Uterus (tissue), 3 donors: ENCODE measurements at regions not wholly inside any gene's neighbourhood (a gene's known extent, or its start where the extent isn't known, plus 50 kb on each side); places are given as distances from the start of the nearest gene placed in this dataset.
"Not testable (repeated sequence)": the region's sequence is repeated elsewhere in the genome, so short reads cannot be mapped to it uniquely, and the experiment has no call there.

Source experiments
- DNase-seq, 2 donors: peaks; one replicate each; pipeline ENCODE4 v3.0.0-alpha.2; 2019 to 2020
- H3K27ac ChIP-seq, 2 donors: fragments of 200-600 bp; sonication (generic); 1 replicate in 1 of 2; 2 replicates in 1 of 2; pipeline ENCODE4 v1.5.1; 2016 to 2018
- H3K27me3 ChIP-seq, 2 donors: fragments of 200-600 bp; sonication (generic); one replicate each; pipeline ENCODE4 v1.5.1; 2018 to 2019; ENCODE audit warnings: control low read depth in 1 of 2
- H3K36me3 ChIP-seq, 2 donors: fragments of 200-600 bp; sonication (generic); one replicate each; pipeline ENCODE4 v1.5.1; 2019; ENCODE audit warnings: control low read depth in 1 of 2
- H3K4me1 ChIP-seq, 2 donors: fragments of 200-600 bp; sonication (generic); one replicate each; pipeline ENCODE4 v1.5.1; 2018 to 2019; ENCODE audit warnings: control low read depth in 1 of 2
- H3K4me3 ChIP-seq, 2 donors: fragments of 200-600 bp; sonication (generic); 1 replicate in 1 of 2; 2 replicates in 1 of 2; pipeline ENCODE4 v1.5.1; 2018 to 2019; ENCODE audit warnings: mild to moderate bottlenecking in 1 of 2
- H3K9me3 ChIP-seq, 2 donors: fragments of 200-600 bp; sonication (generic); one replicate each; pipeline ENCODE4 v1.5.1; 2019; ENCODE audit warnings: control low read depth in 1 of 2
- POLR2A ChIP-seq, 2 donors: fragments of 450-650 bp; IDR thresholded peaks; one replicate each; pipeline ENCODE4 v1.6.1; 2016; ENCODE audit warnings: antibody characterized with exemption in 2 of 2, mild to moderate bottlenecking in 1 of 2, moderate library complexity in 1 of 2
- intact Hi-C: fragments of 100-400 bp; cut with DNase I; formaldehyde crosslinking; loops from one replicate; pipeline ENCODE4 v1.15.1; 2023; ENCODE audit warnings: low total_unique reads
- TF ChIP-seq, protein P1 (sequence below), 4 experiments: fragments of 200-600 bp in 2 of 4; fragments of 450-650 bp in 2 of 4; sonication (generic) in 2 of 4; IDR thresholded peaks; one replicate each; pipeline ENCODE4 v1.5.1; 2016 to 2019; ENCODE audit warnings: antibody characterized with exemption in 4 of 4, mild to moderate bottlenecking in 2 of 4, moderate library complexity in 1 of 4
- donor health status: DM: yes; HTN: yes; CAD: no.

DNA sequence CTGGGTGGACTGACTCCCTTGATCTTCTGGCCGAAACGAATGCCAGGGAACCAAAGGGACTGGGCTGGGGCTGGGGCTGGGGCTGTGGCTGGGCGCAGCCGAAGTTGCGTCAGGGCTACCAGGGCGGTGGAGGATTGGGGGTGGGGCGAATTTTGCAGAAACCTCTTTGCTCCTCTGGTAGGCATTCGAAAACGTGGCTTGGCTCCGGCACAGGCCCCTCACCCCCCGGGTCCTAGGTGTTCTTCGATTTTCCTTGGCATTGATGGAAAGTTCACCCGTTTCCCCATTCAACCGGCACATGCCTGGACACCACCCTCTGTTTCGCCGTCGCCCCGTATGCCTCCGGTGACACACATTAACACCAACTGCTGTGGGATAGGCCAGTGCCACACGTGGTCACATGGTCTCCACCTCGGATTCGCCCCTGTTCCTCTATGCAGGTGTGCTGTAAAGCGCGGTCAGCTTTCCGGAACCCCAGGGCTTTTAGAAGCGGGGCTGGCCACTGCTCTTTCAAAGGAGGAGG lies 477.1 kb downstream of the SPATA31A7 start:
- no peaks in the 10 kb centered on the region for H3K4me1 ChIP-seq
- peak; percentile 5 to 7 for DNase-seq
- intact Hi-C loops: no loop called here
- no peaks in the 10 kb centered on the region for H3K9me3 ChIP-seq
- H3K27me3 ChIP-seq: no peaks in the 10 kb centered on the region
- TF ChIP-seq, protein P1, sequence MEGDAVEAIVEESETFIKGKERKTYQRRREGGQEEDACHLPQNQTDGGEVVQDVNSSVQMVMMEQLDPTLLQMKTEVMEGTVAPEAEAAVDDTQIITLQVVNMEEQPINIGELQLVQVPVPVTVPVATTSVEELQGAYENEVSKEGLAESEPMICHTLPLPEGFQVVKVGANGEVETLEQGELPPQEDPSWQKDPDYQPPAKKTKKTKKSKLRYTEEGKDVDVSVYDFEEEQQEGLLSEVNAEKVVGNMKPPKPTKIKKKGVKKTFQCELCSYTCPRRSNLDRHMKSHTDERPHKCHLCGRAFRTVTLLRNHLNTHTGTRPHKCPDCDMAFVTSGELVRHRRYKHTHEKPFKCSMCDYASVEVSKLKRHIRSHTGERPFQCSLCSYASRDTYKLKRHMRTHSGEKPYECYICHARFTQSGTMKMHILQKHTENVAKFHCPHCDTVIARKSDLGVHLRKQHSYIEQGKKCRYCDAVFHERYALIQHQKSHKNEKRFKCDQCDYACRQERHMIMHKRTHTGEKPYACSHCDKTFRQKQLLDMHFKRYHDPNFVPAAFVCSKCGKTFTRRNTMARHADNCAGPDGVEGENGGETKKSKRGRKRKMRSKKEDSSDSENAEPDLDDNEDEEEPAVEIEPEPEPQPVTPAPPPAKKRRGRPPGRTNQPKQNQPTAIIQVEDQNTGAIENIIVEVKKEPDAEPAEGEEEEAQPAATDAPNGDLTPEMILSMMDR (IDR thresholded peaks at IDR 0.05): no peak
- no peak for TF ChIP-seq POLR2A (IDR thresholded peaks at IDR 0.05)
- no peak overlapping the region for H3K27ac ChIP-seq
- H3K36me3 ChIP-seq: no peaks in the 10 kb centered on the region
- H3K4me3 ChIP-seq: no peak overlapping the region

DNA sequence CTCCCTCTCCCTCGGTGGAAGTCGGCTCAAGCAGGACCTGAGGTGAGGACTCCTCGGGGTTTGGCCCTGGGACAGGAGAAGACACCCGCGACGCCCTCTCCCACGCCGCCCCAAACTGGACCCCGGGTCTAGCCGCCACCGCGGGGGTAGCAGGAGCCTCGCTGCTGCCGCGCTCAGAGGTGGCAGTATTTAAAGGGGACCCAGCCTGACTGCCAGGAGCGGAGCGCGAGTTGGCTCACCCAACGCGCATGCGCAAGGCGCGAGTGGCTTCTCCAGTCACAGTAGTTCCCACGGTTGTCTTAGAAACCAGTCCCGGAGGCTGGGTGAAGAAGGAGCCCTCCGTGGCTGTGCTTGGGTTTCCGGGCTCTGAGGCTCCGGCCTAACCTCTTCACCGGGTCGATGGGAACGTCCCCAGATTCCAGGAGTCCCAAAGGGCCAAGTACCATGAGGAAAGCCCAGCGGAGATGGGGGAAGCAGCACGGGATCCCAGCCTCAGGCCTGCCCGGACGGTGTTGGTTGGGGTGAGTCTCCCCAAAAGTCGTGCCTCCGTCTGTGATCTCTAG lies 477.8 kb downstream of the SPATA31A7 start:
- intact Hi-C loops: no loop called here
- peak in 1 of 2 donors; percentile 7 for DNase-seq
- Histone ChIP-seq H3K36me3 (no peaks in the 10 kb centered on the region), H3K4me1 (no peaks in the 10 kb centered on the region), H3K9me3 (no peaks in the 10 kb centered on the region), H3K4me3 (no peak overlapping the region), H3K27ac (no peak overlapping the region), H3K27me3 (no peaks in the 10 kb centered on the region)
- TF ChIP-seq POLR2A (IDR thresholded peaks at IDR 0.05): no peak
- TF ChIP-seq, protein P1 (IDR thresholded peaks at IDR 0.05): no peak

DNA sequence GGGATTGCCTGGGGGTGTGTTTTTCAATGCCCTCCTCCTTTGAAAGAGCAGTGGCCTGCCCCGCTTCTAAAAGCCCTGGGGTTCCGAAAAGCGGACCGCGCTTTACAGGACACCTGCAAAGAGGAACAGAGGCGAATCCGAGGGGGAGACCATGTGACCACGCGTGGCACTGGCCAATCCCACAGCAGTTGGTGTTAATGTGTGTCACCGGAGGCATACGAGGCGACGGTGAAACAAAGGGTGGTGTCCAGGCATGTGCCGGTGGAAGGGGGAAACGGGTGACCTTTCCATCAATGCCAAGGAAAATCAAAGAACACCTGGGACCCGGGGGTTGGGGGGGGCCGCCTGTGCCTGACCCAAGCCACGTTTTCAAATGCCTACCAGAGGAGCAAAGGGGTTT lies 478.4 kb downstream of the SPATA31A7 start:
- H3K36me3 ChIP-seq: not testable (repeated sequence)

DNA sequence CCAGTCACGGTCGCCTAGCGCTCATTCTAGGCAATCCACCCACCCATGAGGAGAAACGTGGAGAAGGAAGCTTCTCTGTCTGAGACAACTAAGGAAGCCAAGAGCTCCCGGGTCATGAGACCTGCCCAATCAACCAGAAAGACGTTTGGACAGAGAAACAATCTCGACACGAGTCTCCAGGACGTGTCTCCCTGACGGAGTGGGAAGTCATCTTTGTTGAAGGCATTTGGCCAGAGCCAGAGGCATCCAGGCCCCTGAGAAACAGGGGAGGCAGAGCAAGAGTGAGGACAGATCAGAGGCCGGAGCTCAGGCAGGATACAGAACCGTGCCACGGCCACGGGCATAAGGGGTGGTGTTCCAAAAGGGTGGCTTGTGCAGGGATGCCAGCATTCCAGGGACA lies 479.0 kb downstream of the SPATA31A7 start:
- Histone ChIP-seq H3K4me1 (no peaks in the 10 kb centered on the region), H3K36me3 (no peaks in the 10 kb centered on the region), H3K27ac (no peak overlapping the region), H3K27me3 (no peaks in the 10 kb centered on the region), H3K4me3 (no peak overlapping the region), H3K9me3 (no peaks in the 10 kb centered on the region)
- intact Hi-C loops: no loop called here
- TF ChIP-seq POLR2A (IDR thresholded peaks at IDR 0.05): no peak
- TF ChIP-seq, protein P1 (IDR thresholded peaks at IDR 0.05): no peak
- peak in 1 of 2 donors; percentile 1 for DNase-seq

More for the DNA sequence above, 478.4 kb downstream of the SPATA31A7 start:
- H3K9me3 ChIP-seq, H3K4me1 ChIP-seq, H3K27ac ChIP-seq, H3K4me3 ChIP-seq, H3K27me3 ChIP-seq, intact Hi-C loops: not testable (repeated sequence)
- DNase-seq: peak in 1 of 2 donors; percentile 0

DNA sequence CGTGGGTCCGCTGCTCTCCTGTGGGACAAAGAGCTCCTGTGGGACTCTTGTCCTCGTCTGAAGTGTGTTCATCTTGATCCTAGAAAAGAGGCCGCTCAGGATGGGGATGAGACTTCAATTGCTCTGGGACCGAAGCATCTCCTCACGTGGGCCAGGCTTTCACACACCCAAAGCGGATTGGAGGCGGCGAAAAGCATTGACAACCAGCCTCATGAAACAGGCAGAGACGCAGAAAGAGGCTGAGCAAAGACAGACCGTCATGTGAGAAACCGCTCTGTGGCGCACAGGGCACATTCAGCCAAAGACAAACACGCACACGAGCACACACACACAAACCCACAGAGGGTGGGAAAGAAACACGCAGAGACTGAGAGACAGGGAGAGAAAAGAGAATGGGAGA lies 479.5 kb downstream of the SPATA31A7 start:
- H3K27ac ChIP-seq: no peak overlapping the region
- H3K4me3 ChIP-seq: no peak overlapping the region
- no peaks in the 10 kb centered on the region for H3K27me3 ChIP-seq
- intact Hi-C loops: no loop called here
- H3K9me3 ChIP-seq: no peaks in the 10 kb centered on the region
- no peaks in the 10 kb centered on the region for H3K36me3 ChIP-seq
- no peaks in the 10 kb centered on the region for H3K4me1 ChIP-seq
- no peak for TF ChIP-seq POLR2A (IDR thresholded peaks at IDR 0.05)
- TF ChIP-seq, protein P1 (IDR thresholded peaks at IDR 0.05): no peak
- no peak for DNase-seq

DNA sequence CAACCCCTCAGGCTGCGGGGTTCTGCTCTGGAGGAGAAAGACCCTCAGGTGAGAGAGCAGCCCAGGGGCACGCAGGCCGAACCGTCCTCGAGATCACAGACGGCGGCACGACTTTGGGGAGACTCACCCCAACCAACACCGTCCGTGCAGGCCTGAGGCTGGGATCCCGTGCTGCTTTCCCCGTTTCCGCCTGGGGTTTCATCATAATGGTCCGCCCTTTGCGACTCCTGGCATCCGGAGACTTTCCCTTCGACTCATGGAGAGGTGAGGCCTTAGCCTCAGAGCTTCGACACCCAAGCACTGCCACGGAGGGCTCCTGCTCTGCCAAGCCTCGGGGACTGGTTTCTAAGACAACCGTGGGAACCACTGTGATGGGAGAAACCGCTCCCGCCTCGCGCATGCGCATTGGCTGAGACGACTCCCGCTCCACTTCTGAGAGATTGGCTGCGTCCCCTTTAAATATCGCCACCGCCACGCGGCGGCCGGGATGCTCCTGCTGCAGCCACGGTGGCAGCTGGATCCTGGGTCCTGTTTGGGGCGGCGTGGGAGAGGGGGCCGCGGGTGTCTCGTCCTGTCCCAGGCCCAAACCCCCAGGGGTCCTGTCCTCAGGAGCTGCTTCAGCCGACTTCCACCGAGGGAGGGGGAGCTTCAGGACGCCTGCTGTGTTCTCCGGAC lies 480.1 kb downstream of the SPATA31A7 start:
- intact Hi-C loops: not testable (repeated sequence)

More for the DNA sequence above, 480.1 kb downstream of the SPATA31A7 start:
- not testable (repeated sequence) for H3K9me3 ChIP-seq, H3K36me3 ChIP-seq, H3K4me1 ChIP-seq, H3K27ac ChIP-seq, H3K4me3 ChIP-seq, H3K27me3 ChIP-seq
- peak in 1 of 2 donors; percentile 4 for DNase-seq
